H1 (cell line): ENCODE measurements at regions not wholly inside any gene's neighbourhood (a gene's known extent, or its start where the extent isn't known, plus 50 kb on each side); places are given as distances from the start of the nearest gene placed in this dataset.

Source experiments
- CTCF ChIA-PET: fragments of 300-600 bp; sonication (Branson Sonifier 250); formaldehyde crosslinking; loops from one replicate; lab custom pipeline; 2021; ENCODE audit not compliant: partially characterized antibody; lab: Charles Lee
- POLR2A ChIA-PET: fragments of 300-600 bp; sonication (Branson Sonifier 250); formaldehyde crosslinking; loops from one replicate; lab custom pipeline; 2021; ENCODE audit warnings: inconsistent platforms; ENCODE audit not compliant: partially characterized antibody; lab: Charles Lee
- DNase-seq, 2 experiments: peaks; one replicate each; pipeline versions ENCODE4 v3.0.0 to v3.0.0-alpha.2; 2010 to 2022; ENCODE audit warnings: low spot score in 2 of 2, low read depth in 1 of 2, mixed read lengths in 1 of 2
- FAIRE-seq: peaks from 2 replicates; lab custom pipeline; 2011; peaks lifted over from hg19 to GRCh38; lab: Jason Lieb, UNC
- H2AFZ ChIP-seq: 2 replicates; pipeline ENCODE4 v1.8.1; 2012; ENCODE audit warnings: low read length, inconsistent platforms
- H2AK5ac ChIP-seq: 2 replicates; pipeline ENCODE4 v1.6.1; 2013; ENCODE audit warnings: low read depth, low read length
- H2BK120ac ChIP-seq: replicated peaks from 2 replicates; pipeline ENCODE3; 2013; ENCODE audit warnings: low read depth, low read length, inconsistent platforms
- H2BK12ac ChIP-seq: 2 replicates; pipeline ENCODE4 v1.6.1; 2013; ENCODE audit warnings: low read depth, low read length
- H2BK15ac ChIP-seq: 2 replicates; pipeline ENCODE4 v1.6.1; 2013; ENCODE audit warnings: low read length
- H2BK20ac ChIP-seq: 2 replicates; pipeline ENCODE4 v1.6.1; 2013; ENCODE audit warnings: low read length
- H2BK5ac ChIP-seq: 2 replicates; pipeline ENCODE4 v1.6.1; 2013; ENCODE audit warnings: low read depth, low read length
- H3K14ac ChIP-seq: 2 replicates; pipeline ENCODE4 v1.6.1; 2013; ENCODE audit warnings: inconsistent platforms; ENCODE audit not compliant: insufficient read length
- H3K18ac ChIP-seq: 2 replicates; pipeline ENCODE4 v1.6.1; 2013; ENCODE audit warnings: low read length; ENCODE audit errors: extremely low read depth
- H3K23ac ChIP-seq: 2 replicates; pipeline ENCODE4 v1.6.1; 2013; ENCODE audit warnings: inconsistent platforms; ENCODE audit not compliant: insufficient read length
- H3K23me2 ChIP-seq: 2 replicates; pipeline ENCODE4 v1.6.1; 2013; ENCODE audit warnings: low read depth, low read length
- H3K27ac ChIP-seq: 2 replicates; pipeline ENCODE4 v1.6.1; 2011; ENCODE audit warnings: low read depth, low read length, inconsistent platforms
- H3K27me3 ChIP-seq, 4 experiments: replicated peaks in 1 of 4; 1 replicate in 1 of 4; 2 replicates in 3 of 4; pipeline versions ENCODE4 v1.6.1 to v1.8.1; 2011 to 2013; ENCODE audit warnings: low read length in 3 of 4, mild to moderate bottlenecking in 3 of 4, inconsistent platforms in 2 of 4, mixed read lengths in 2 of 4, moderate library complexity in 1 of 4; ENCODE audit not compliant: control insufficient read depth in 3 of 4, insufficient read depth in 3 of 4; ENCODE audit errors: extremely low read depth in 1 of 4
- H3K36me3 ChIP-seq, 4 experiments: 2 replicates each; pipeline versions ENCODE4 v1.6.1 to v1.8.1; 2011 to 2013; ENCODE audit warnings: mild to moderate bottlenecking in 4 of 4, low read length in 3 of 4, moderate library complexity in 2 of 4, control low read depth in 1 of 4, inconsistent platforms in 1 of 4; ENCODE audit not compliant: insufficient read depth in 4 of 4, control insufficient read depth in 2 of 4
- H3K4ac ChIP-seq: replicated peaks from 2 replicates; pipeline ENCODE3; 2013; ENCODE audit warnings: low read length, low read depth, mixed read lengths, inconsistent platforms; ENCODE audit not compliant: insufficient read length
- H3K4me1 ChIP-seq, 4 experiments: replicated peaks in 1 of 4; 1 replicate in 1 of 4; 2 replicates in 3 of 4; pipeline versions ENCODE4 v1.6.1 to v1.8.1; 2011 to 2013; ENCODE audit warnings: low read length in 3 of 4, inconsistent platforms in 2 of 4, mixed read lengths in 1 of 4; ENCODE audit not compliant: insufficient read depth in 4 of 4, control insufficient read depth in 3 of 4
- H3K4me2 ChIP-seq, 2 experiments: 2 replicates each; pipeline versions ENCODE4 v1.6.1 to v1.8.1; 2011 to 2013; ENCODE audit warnings: low read depth in 2 of 2, low read length in 2 of 2, control low read depth in 1 of 2, inconsistent platforms in 1 of 2, mild to moderate bottlenecking in 1 of 2; ENCODE audit not compliant: insufficient read depth in 1 of 2
- H3K4me3 ChIP-seq, 4 experiments: fragments of 200-600, 300-600 bp in 1 of 4; sonication (generic), shearing (Covaris generic), sonication (Bioruptor Twin) in 1 of 4; 2 replicates each; pipeline versions ENCODE4 v1.5.1 to v1.8.1; 2011 to 2016; ENCODE audit warnings: low read length in 4 of 4, low read depth in 3 of 4, control low read depth in 2 of 4, inconsistent platforms in 2 of 4, mild to moderate bottlenecking in 2 of 4, mixed read lengths in 1 of 4, moderate library complexity in 1 of 4; ENCODE audit not compliant: insufficient read depth in 2 of 4; ENCODE audit errors: extremely low read depth in 1 of 4
- H3K56ac ChIP-seq: replicated peaks from 2 replicates; pipeline ENCODE3; 2013; ENCODE audit warnings: low read depth, mild to moderate bottlenecking, mixed read lengths, low read length, inconsistent platforms; ENCODE audit not compliant: insufficient read length
- H3K79me1 ChIP-seq: 2 replicates; pipeline ENCODE4 v1.6.1; 2013; ENCODE audit warnings: low read depth, low read length, control low read depth
- H3K79me2 ChIP-seq, 2 experiments: 2 replicates each; pipeline versions ENCODE4 v1.6.1 to v1.8.1; 2012 to 2013; ENCODE audit warnings: low read length in 2 of 2, mild to moderate bottlenecking in 2 of 2, inconsistent platforms in 1 of 2; ENCODE audit not compliant: insufficient read depth in 2 of 2, control insufficient read depth in 1 of 2
- H3K9ac ChIP-seq, 4 experiments: replicated peaks in 1 of 4; 1 replicate in 1 of 4; 2 replicates in 3 of 4; pipeline versions ENCODE4 v1.6.1 to v1.8.1; 2011 to 2013; ENCODE audit warnings: low read depth in 3 of 4, low read length in 3 of 4, control low read depth in 2 of 4, mild to moderate bottlenecking in 2 of 4, moderate library complexity in 2 of 4, inconsistent platforms in 1 of 4; ENCODE audit errors: extremely low read depth in 1 of 4
- H3K9me3 ChIP-seq, 2 experiments: 2 replicates each; pipeline versions ENCODE4 v1.6.1 to v1.8.1; 2012 to 2013; ENCODE audit warnings: mild to moderate bottlenecking in 2 of 2, moderate library complexity in 2 of 2, control low read depth in 1 of 2, inconsistent platforms in 1 of 2, low read depth in 1 of 2, low read length in 1 of 2, mixed read lengths in 1 of 2; ENCODE audit not compliant: insufficient read depth in 2 of 2
- H4K20me1 ChIP-seq, 2 experiments: replicated peaks in 1 of 2; 2 replicates each; pipeline versions ENCODE3 to v1.8.1; 2011 to 2013; ENCODE audit warnings: inconsistent platforms in 2 of 2, low read length in 2 of 2, mild to moderate bottlenecking in 1 of 2; ENCODE audit not compliant: insufficient read depth in 2 of 2, control insufficient read depth in 1 of 2
- H4K5ac ChIP-seq: 2 replicates; pipeline ENCODE4 v1.6.1; 2013; ENCODE audit warnings: low read length, low read depth, mixed read lengths, inconsistent platforms; ENCODE audit not compliant: insufficient read length
- H4K8ac ChIP-seq: 2 replicates; pipeline ENCODE4 v1.8.0; 2013; ENCODE audit warnings: mild to moderate bottlenecking, moderate library complexity, low read length, inconsistent platforms; ENCODE audit not compliant: insufficient read depth; ENCODE audit errors: extremely low read depth
- H4K91ac ChIP-seq: replicated peaks from 2 replicates; pipeline ENCODE3; 2013; ENCODE audit warnings: low read length, mixed read lengths, inconsistent platforms; ENCODE audit not compliant: insufficient read length
- CREB1 ChIP-seq: IDR thresholded peaks from 2 replicates; pipeline ENCODE4 v1.6.1; 2012; ENCODE audit warnings: inconsistent platforms
- CTBP2 ChIP-seq: IDR thresholded peaks from 2 replicates; pipeline ENCODE4 v1.7.0; 2011; ENCODE audit warnings: borderline replicate concordance, mild to moderate bottlenecking, moderate library complexity, mixed read lengths, low read length; ENCODE audit not compliant: insufficient read depth, insufficient read length
- E2F6 ChIP-seq: IDR thresholded peaks from 2 replicates; pipeline ENCODE4 v1.6.1; 2012; ENCODE audit warnings: inconsistent platforms
- KDM4A ChIP-seq: IDR thresholded peaks from one replicate; pipeline ENCODE4 v1.7.1; 2012; ENCODE audit warnings: low read depth, mild to moderate bottlenecking, moderate library complexity, low read length, inconsistent platforms; ENCODE audit not compliant: severe bottlenecking
- MAX ChIP-seq: IDR thresholded peaks from 2 replicates; pipeline ENCODE4 v1.6.1; 2012; ENCODE audit warnings: inconsistent platforms
- NRF1 ChIP-seq: IDR thresholded peaks from 2 replicates; pipeline ENCODE4 v1.6.1; 2011; ENCODE audit warnings: mild to moderate bottlenecking, low read depth, low read length, improper control_type of control experiment
- SIN3A ChIP-seq, 2 experiments: IDR thresholded peaks in 1 of 2; conservative IDR thresholded peaks in 1 of 2; 2 replicates each; pipeline ENCODE4 v1.6.1; 2011 to 2012; ENCODE audit warnings: low read length in 2 of 2, improper control_type of control experiment in 1 of 2, low read depth in 1 of 2, mild to moderate bottlenecking in 1 of 2
- TAF1 ChIP-seq: IDR thresholded peaks from 2 replicates; pipeline ENCODE4 v1.6.1; 2011; ENCODE audit warnings: mild to moderate bottlenecking, low read depth, low read length
- TCF12 ChIP-seq: IDR thresholded peaks from 2 replicates; pipeline ENCODE4 v1.6.1; 2011; ENCODE audit warnings: low read depth, mild to moderate bottlenecking, low read length
- TEAD4 ChIP-seq: IDR thresholded peaks from 2 replicates; pipeline ENCODE4 v1.6.1; 2012; ENCODE audit warnings: low read depth, low read length, inconsistent platforms, mixed read lengths
- USF2 ChIP-seq: IDR thresholded peaks from 2 replicates; pipeline ENCODE4 v1.6.1; 2011; ENCODE audit warnings: low read length, improper control_type of control experiment
- WGBS, 2 experiments: shearing (Covaris generic) in 1 of 2; methylation state at CpG; one replicate each; pipeline versions ENCODE4 v1.1.6 to v1.1.7; 2013 to 2015; ENCODE audit warnings: low lambda C conversion rate in 2 of 2, mixed read lengths in 2 of 2, inconsistent platforms in 1 of 2, low coverage in 1 of 2, missing lambda C conversion rate in 1 of 2; ENCODE audit not compliant: insufficient replicate concordance in 2 of 2, insufficient coverage in 1 of 2, insufficient read length in 1 of 2; ENCODE audit errors: extremely low coverage in 1 of 2, missing lambda C conversion rate in 1 of 2; 5-methylcytosine and 5-hydroxymethylcytosine counted together

- H3K27ac ChIP-seq, result no peak overlapping the region
- H3K9me3 ChIP-seq, result peaks cover 0 to 5% of the 10 kb centered on the region in 2 experiments; a peak in 1 of 4 replicates
- no peaks in the 10 kb centered on the region for H3K23me2 ChIP-seq
- no peak overlapping the region for H2BK15ac ChIP-seq
- H2AK5ac ChIP-seq, result no peak overlapping the region
- no peaks in the 10 kb centered on the region for H3K4me1 ChIP-seq
- no peak overlapping the region for H3K14ac ChIP-seq
- H3K79me1 ChIP-seq, result no peaks in the 10 kb centered on the region
- H2AFZ ChIP-seq, result no peak overlapping the region
- H3K27me3 ChIP-seq, result no peaks in the 10 kb centered on the region
- no peak for FAIRE-seq
- no peak overlapping the region for H3K4ac ChIP-seq
- no peak overlapping the region for H3K56ac ChIP-seq
- no peak overlapping the region for H3K23ac ChIP-seq
- H3K36me3 ChIP-seq, result no peaks in the 10 kb centered on the region
- 93% methylated on average over 1 of the region's 1 CpG; no CpG with 5 or more reads in 1 of the 2 experiments for WGBS, 2 experiments
- H3K4me3 ChIP-seq, result no peak overlapping the region
- H3K9ac ChIP-seq, result no peak overlapping the region
- no peak for DNase-seq
- no peak overlapping the region for H2BK20ac ChIP-seq
- no peaks in the 10 kb centered on the region for H4K20me1 ChIP-seq
- H2BK5ac ChIP-seq, result no peak overlapping the region
- POLR2A ChIA-PET, result no interaction called here
- no peak overlapping the region for H3K18ac ChIP-seq
- no peak overlapping the region for H4K5ac ChIP-seq
- no peak overlapping the region for H2BK12ac ChIP-seq
- CTCF ChIA-PET, result interaction anchor here (0.8 to 1.4 kb wide), 2 partner anchors 15 to 20 kb away, joined by 3 to 5 read pairs; no protein-coding TSS in a partner anchor
- H4K91ac ChIP-seq, result no peak overlapping the region
- no peaks in the 10 kb centered on the region for H3K79me2 ChIP-seq
- no peak overlapping the region for H2BK120ac ChIP-seq
- H4K8ac ChIP-seq, result no peak overlapping the region
- TF ChIP-seq NRF1 (no peak), MAX (no peak), KDM4A (no peak), E2F6 (no peak), TAF1 (no peak), CREB1 (no peak), USF2 (no peak), TEAD4 (no peak), TCF12 (no peak), CTBP2 (no peak), SIN3A (conservative IDR thresholded peaks at IDR 0.05 in 1 of 2, IDR thresholded peaks at IDR 0.05 in 1 of 2; ENCODE audit: low read depth in 1 of 2, low read length in 2 of 2) (no peak)
- TF ChIP-seq, all 59 proteins: peak for 0
- no peak overlapping the region for H3K4me2 ChIP-seq
These were observed 417.1 kb downstream of the DMRTA1 start for GRCh38 chr9:22863736-22864135.
